HCT116 (cell line): ENCODE measurements at regions not wholly inside any gene's neighbourhood (a gene's known extent, or its start where the extent isn't known, plus 50 kb on each side); places are given as distances from the start of the nearest gene placed in this dataset.

ENCODE experiments used
- ATAC-seq: fragments of 200-7000 bp; cut with Tn5 transposase; 2 replicates; pipeline ENCODE4 v1.9.1; 2020; ENCODE audit warnings: mild to moderate bottlenecking, moderate library complexity
- BruUV-seq: library from RNA; stranded (reverse); fragments of 400-500 nt; replicated peaks from 2 replicates; lab custom pipeline; 2021; lab: Mats Ljungman, UMichigan
- CTCF ChIA-PET: fragments of 300-600 bp; sonication (Branson Sonifier 250); formaldehyde crosslinking; loops from one replicate; lab custom pipeline; 2021; ENCODE audit warnings: antibody characterized with exemption; lab: Charles Lee
- POLR2A ChIA-PET: fragments of 300-600, 350-600 bp; sonication (Branson Sonifier 250); formaldehyde crosslinking; loops from one replicate; lab custom pipeline; 2021; ENCODE audit warnings: antibody characterized with exemption; lab: Charles Lee
- RAD21 ChIA-PET, 2 experiments: fragments of 300-600 bp; sonication (Branson Sonifier 250); formaldehyde crosslinking; loops; one replicate each; lab custom pipeline; 2023; ENCODE audit warnings: low total read pairs in 2 of 2; ENCODE audit not compliant: uncharacterized antibody in 2 of 2, unreplicated experiment in 2 of 2, low non-redundant PET in 1 of 2; lab: Charles Lee
- DNase-seq: peaks from one replicate; pipeline ENCODE4 v3.0.0-alpha.2; 2010; ENCODE audit warnings: low read depth, low spot score
- H2AFZ ChIP-seq: fragments of 200-600 bp; shearing (Covaris generic), sonication (generic); 2 replicates; pipeline ENCODE4 v1.6.1; 2017; ENCODE audit warnings: low read depth, mixed run types, mixed read lengths, antibody characterized with exemption, low read length; ENCODE audit not compliant: poor library complexity, severe bottlenecking
- H3K27ac ChIP-seq: 2 replicates; pipeline ENCODE4 v1.5.1; 2012; ENCODE audit warnings: low read depth, low read length
- H3K27me3 ChIP-seq: fragments of 200-600 bp; sonication (generic); 2 replicates; pipeline ENCODE4 v1.6.1; 2016; ENCODE audit warnings: mixed run types, low read length, mixed read lengths; ENCODE audit not compliant: insufficient read depth
- H3K36me3 ChIP-seq, 2 experiments: fragments of 200-500 bp in 1 of 2; fragments of 200-600 bp in 1 of 2; sonication (Bioruptor generic) in 1 of 2; sonication (generic) in 1 of 2; 2 replicates each; pipeline versions ENCODE4 v1.5.1 to v1.6.1; 2014 to 2016; ENCODE audit warnings: low read length in 2 of 2, inconsistent platforms in 1 of 2, mixed read lengths in 1 of 2, mixed run types in 1 of 2; ENCODE audit not compliant: insufficient read depth in 2 of 2, control insufficient read depth in 1 of 2
- H3K4me1 ChIP-seq, 2 experiments: fragments of 200-600 bp in 1 of 2; sonication (generic) in 1 of 2; 2 replicates each; pipeline versions ENCODE4 v1.5.1 to v1.6.1; 2012 to 2017; ENCODE audit warnings: low read length in 2 of 2, inconsistent platforms in 1 of 2, mild to moderate bottlenecking in 1 of 2, mixed read lengths in 1 of 2, mixed run types in 1 of 2, moderate library complexity in 1 of 2; ENCODE audit not compliant: insufficient read depth in 2 of 2, control insufficient read depth in 1 of 2
- H3K4me2 ChIP-seq: fragments of 200-600 bp; sonication (generic); 2 replicates; pipeline ENCODE4 v1.6.1; 2017; ENCODE audit warnings: mixed run types, low read length, mixed read lengths
- H3K4me3 ChIP-seq, 2 experiments: fragments of 200-600 bp in 1 of 2; sonication (generic) in 1 of 2; replicated peaks in 1 of 2; 2 replicates each; pipeline ENCODE4 v1.5.1; 2011 to 2016; ENCODE audit warnings: low read length in 2 of 2, control low read depth in 1 of 2, low read depth in 1 of 2, mild to moderate bottlenecking in 1 of 2, mixed read lengths in 1 of 2, mixed run types in 1 of 2
- H3K79me2 ChIP-seq: fragments of 200-600 bp; sonication (generic); 2 replicates; pipeline ENCODE4 v1.6.1; 2017; ENCODE audit warnings: mild to moderate bottlenecking, mixed run types, low read length, moderate library complexity, mixed read lengths; ENCODE audit not compliant: insufficient read depth
- H3K9ac ChIP-seq: fragments of 200-600 bp; sonication (generic); 2 replicates; pipeline ENCODE4 v1.6.1; 2016; ENCODE audit warnings: low read length, mixed read lengths
- H3K9me2 ChIP-seq: fragments of 200-600 bp; sonication (generic), shearing (Covaris generic); 2 replicates; pipeline ENCODE4 v1.6.1; 2017; ENCODE audit warnings: mixed run types, mild to moderate bottlenecking, moderate library complexity; ENCODE audit not compliant: insufficient read depth
- H3K9me3 ChIP-seq, 2 experiments: fragments of 200-500 bp in 1 of 2; fragments of 200-600 bp in 1 of 2; sonication (Bioruptor generic) in 1 of 2; sonication (generic) in 1 of 2; 2 replicates each; pipeline ENCODE4 v1.6.1; 2014 to 2017; ENCODE audit warnings: low read length in 2 of 2, mixed read lengths in 2 of 2, inconsistent platforms in 1 of 2, low read depth in 1 of 2, mild to moderate bottlenecking in 1 of 2, mixed run types in 1 of 2, moderate library complexity in 1 of 2; ENCODE audit not compliant: control insufficient read depth in 1 of 2, insufficient read depth in 1 of 2
- H4K20me1 ChIP-seq: fragments of 200-600 bp; sonication (generic), shearing (Covaris generic); 2 replicates; pipeline ENCODE4 v1.6.1; 2017; ENCODE audit warnings: mixed run types, mild to moderate bottlenecking, moderate library complexity; ENCODE audit not compliant: insufficient read depth
- ATF3 ChIP-seq: IDR thresholded peaks from 2 replicates; pipeline ENCODE4 v1.6.1; 2012
- CEBPB ChIP-seq: IDR thresholded peaks from 2 replicates; pipeline ENCODE4 v1.6.1; 2012; ENCODE audit warnings: low read depth
- EGR1 ChIP-seq: IDR thresholded peaks from 2 replicates; pipeline ENCODE4 v1.6.1; 2012; ENCODE audit warnings: low read depth
- ELF1 ChIP-seq: IDR thresholded peaks from 2 replicates; pipeline ENCODE4 v1.6.1; 2012; ENCODE audit warnings: low read depth, borderline replicate concordance
- POLR2A ChIP-seq: IDR thresholded peaks from 2 replicates; pipeline ENCODE4 v1.7.0; 2011; ENCODE audit warnings: borderline replicate concordance; ENCODE audit not compliant: insufficient read depth, insufficient read length; ENCODE audit errors: extremely low read depth
- POLR2AphosphoS5 ChIP-seq: IDR thresholded peaks from 2 replicates; pipeline ENCODE4 v1.6.1; 2011; ENCODE audit warnings: mild to moderate bottlenecking, low read depth, low read length, moderate library complexity
- RAD21 ChIP-seq: IDR thresholded peaks from 2 replicates; pipeline ENCODE4 v1.6.1; 2012; ENCODE audit warnings: low read depth, mild to moderate bottlenecking
- SIN3A ChIP-seq: IDR thresholded peaks from 2 replicates; pipeline ENCODE4 v1.6.1; 2012; ENCODE audit warnings: low read depth
- SP1 ChIP-seq: IDR thresholded peaks from 2 replicates; pipeline ENCODE4 v1.6.1; 2012; ENCODE audit warnings: low read depth
- SRF ChIP-seq: IDR thresholded peaks from 2 replicates; pipeline ENCODE4 v1.6.1; 2012; ENCODE audit warnings: low read depth
- YY1 ChIP-seq: IDR thresholded peaks from 2 replicates; pipeline ENCODE4 v1.6.1; 2011; ENCODE audit warnings: low read length, low read depth, moderate library complexity, mild to moderate bottlenecking; ENCODE audit not compliant: insufficient replicate concordance; ENCODE audit errors: extremely low read depth
- intact Hi-C: fragments of 100-400 bp; cut with micrococcal nuclease; formaldehyde crosslinking; loops from 2 replicates; pipeline ENCODE4 v1.10.0; 2022
- TF ChIP-seq, protein P1 (sequence below): IDR thresholded peaks from 2 replicates; pipeline ENCODE4 v1.6.1; 2012; ENCODE audit warnings: low read depth

GRCh38 chr2:103529798-103530502, 768.1 kb downstream of the TMEM182 start:
- H3K9ac ChIP-seq, result no peak overlapping the region
- H3K4me1 ChIP-seq, result no peaks in the 10 kb centered on the region
- no peak overlapping the region for H3K4me3 ChIP-seq
- peaks cover 17 to 18% of the 10 kb centered on the region in 2 experiments; a peak in 2 of 4 replicates for H3K9me3 ChIP-seq
- no peak overlapping the region for H3K4me2 ChIP-seq
- BruUV-seq, result no TSS peak
- intact Hi-C loops, result no loop called here
- H4K20me1 ChIP-seq, result no peaks in the 10 kb centered on the region
- ChIA-PET RAD21 (no interaction called here), CTCF (no interaction called here), POLR2A (no interaction called here)
- H2AFZ ChIP-seq, result no peak overlapping the region
- no peaks in the 10 kb centered on the region for H3K9me2 ChIP-seq
- ATAC-seq, result no peak
- TF ChIP-seq ATF3 (no peak), YY1 (no peak), POLR2A (no peak), SIN3A (no peak), POLR2AphosphoS5 (no peak), EGR1 (no peak), CEBPB (no peak), ELF1 (no peak), SP1 (no peak), RAD21 (no peak), SRF (no peak)
- TF ChIP-seq, protein P1, sequence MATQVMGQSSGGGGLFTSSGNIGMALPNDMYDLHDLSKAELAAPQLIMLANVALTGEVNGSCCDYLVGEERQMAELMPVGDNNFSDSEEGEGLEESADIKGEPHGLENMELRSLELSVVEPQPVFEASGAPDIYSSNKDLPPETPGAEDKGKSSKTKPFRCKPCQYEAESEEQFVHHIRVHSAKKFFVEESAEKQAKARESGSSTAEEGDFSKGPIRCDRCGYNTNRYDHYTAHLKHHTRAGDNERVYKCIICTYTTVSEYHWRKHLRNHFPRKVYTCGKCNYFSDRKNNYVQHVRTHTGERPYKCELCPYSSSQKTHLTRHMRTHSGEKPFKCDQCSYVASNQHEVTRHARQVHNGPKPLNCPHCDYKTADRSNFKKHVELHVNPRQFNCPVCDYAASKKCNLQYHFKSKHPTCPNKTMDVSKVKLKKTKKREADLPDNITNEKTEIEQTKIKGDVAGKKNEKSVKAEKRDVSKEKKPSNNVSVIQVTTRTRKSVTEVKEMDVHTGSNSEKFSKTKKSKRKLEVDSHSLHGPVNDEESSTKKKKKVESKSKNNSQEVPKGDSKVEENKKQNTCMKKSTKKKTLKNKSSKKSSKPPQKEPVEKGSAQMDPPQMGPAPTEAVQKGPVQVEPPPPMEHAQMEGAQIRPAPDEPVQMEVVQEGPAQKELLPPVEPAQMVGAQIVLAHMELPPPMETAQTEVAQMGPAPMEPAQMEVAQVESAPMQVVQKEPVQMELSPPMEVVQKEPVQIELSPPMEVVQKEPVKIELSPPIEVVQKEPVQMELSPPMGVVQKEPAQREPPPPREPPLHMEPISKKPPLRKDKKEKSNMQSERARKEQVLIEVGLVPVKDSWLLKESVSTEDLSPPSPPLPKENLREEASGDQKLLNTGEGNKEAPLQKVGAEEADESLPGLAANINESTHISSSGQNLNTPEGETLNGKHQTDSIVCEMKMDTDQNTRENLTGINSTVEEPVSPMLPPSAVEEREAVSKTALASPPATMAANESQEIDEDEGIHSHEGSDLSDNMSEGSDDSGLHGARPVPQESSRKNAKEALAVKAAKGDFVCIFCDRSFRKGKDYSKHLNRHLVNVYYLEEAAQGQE, result no peak
- H3K36me3 ChIP-seq, result no peaks in the 10 kb centered on the region
- no peaks in the 10 kb centered on the region for H3K27me3 ChIP-seq
- no peaks in the 10 kb centered on the region for H3K79me2 ChIP-seq
- DNase-seq, result no peak
- H3K27ac ChIP-seq, result no peak overlapping the region
